Left forelimb (tissue), 1 donor: ENCODE measurements at regions not wholly inside any gene's neighbourhood (a gene's known extent, or its start where the extent isn't known, plus 50 kb on each side); places are given as distances from the start of the nearest gene placed in this dataset.
"Not testable (repeated sequence)": the region's sequence is repeated elsewhere in the genome, so short reads cannot be mapped to it uniquely, and the experiment has no call there.

Experiments
- DNase-seq: peaks from one replicate; pipeline ENCODE4 v3.0.0-alpha.2; 2018; ENCODE audit warnings: low spot score

DNA sequence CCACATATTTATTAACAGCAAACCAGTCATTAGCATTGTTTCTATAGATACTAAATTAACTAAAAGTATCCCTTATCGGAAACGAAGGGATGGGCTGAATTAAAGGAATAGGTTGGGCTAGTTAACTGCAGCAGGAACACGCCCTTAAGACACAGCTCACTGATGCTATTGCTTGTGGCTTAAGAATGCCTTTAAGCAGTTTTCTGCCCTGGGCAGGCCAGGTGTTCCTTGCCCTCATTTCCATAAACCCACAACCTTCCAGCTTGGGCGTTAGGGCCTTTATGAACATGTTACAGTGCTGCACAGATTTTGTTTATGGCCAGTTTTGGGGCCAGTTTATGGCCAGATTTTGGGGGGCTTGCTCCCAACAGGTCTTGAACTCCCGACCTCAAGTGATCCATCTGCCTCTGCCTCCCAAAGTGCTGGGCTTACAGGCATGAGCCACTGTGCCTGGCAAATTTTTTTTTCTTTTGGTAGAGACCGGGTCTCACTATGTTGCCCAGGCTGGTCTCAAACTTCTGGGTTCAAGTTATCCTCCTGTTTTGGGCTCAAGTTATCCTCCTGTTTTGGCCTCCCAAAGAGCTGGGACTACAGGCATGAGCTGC lies 90.1 kb upstream of the GRIN2A start:
- not testable (repeated sequence) for DNase-seq

DNA sequence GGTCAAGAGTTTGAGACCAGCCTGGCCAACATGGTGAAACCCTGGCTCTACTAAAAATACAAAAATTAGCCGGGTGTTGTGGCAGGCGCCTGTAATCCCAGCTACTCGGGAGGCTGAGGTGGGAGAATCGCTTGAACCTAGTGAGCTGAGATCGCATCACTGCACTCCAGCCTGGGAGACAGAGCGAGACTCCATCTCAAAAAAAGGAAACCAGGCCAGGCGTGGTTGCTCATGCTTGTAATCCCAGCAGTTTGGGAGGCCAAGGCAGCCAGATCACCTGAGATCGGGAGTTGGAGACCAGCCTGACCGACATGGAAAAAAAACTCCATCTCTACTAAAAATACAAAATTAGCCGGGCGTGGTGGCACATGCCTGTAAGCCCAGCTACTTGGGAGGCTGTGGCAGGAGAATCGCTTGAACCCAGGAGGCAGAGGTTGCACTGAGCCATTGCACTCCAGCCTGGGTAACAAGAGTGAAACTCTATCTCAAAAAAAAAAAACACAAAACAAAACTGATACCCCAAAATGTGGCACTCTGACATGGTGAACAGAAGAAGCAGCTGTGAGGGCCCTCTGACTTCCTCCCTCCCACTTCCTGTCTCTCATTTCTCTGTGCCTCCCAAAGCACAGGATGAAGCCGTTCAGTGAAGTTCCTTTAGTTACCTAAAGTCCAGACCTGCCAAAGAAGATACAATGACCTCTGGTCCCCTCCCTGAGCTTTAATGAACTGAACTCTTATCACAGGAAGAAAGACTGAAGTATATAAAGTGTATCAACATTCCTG lies 93.2 kb upstream of the GRIN2A start:
- not testable (repeated sequence) for DNase-seq

DNA sequence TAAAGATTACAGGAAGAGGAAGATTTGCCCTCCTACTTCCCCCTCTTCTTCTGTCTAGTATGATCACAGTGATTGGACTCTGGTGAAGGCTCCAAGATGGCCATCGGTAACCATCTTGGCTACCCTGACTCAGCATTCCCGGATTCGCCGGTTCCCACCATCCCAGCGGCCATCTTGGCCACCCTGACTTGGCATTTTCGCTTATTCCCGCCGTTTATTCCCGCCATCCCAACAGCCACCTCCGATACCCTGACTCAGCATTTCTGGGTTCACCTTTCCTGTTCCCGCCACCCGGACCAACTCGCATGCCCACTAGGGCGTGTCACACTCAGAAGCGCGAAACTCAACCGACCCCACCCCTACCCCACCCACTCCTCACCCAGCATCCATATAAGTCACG lies 95.4 kb upstream of the GRIN2A start:
- DNase-seq: no peak

DNA sequence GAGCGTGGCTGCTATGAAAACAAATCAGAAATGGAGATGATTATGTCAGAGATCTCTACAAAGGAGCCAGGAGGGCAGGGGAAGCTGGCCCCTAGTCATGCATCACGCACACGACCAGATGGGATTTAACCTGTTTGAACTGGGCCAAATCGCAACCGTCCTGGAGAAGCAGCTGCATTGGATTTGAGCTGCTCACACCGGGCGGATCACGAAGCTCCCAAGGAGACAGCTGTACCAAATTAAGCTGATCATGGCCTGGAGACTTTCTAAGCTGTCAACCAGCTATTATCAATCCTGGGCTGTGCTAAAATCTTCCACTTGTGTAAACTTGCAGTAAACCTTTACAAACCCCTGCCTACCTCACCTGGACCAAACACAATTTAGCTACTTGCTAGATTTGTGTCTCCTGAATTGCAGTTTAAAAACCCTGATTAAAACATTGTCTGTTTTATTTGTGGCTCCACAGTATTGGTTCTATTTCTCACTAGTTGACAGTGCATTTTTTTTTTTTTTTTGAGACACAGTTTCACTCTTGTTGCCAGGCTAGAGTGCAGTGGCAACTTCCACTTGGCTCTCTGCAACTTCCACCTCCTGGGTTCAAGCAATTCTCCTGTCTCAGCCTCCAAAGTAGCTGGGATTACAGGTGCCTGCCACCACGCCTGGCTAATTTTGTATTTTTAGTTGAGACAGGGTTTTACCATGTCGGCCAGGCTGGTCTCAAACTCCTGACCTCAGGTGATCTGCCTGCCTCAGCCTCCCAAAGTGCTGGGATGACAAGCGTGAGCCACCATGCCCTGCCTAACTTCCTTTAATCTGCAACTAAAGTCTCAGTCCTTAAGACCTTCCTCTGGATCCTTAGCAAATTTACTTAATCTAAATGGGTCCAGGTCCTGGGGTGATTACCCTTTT lies 98.3 kb upstream of the GRIN2A start:
- DNase-seq: no peak

DNA sequence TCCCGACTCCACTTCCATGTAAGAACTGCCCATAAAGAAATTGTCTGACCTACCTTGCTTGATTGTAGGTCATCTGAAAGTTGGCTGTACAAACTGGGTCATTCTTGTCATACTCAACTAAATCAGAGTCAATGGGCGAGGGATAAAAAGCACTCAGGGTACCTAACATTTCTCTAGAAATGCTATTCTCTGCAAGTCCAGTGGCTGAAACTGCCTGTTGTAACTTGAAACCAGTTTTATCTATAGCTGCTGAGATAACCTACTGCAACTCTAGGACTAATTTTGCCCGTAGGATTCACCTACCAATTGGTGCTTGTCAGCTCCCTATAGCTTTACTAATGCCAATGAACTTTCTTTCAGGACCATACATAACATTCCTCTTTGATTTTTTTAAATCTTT lies 100.1 kb upstream of the GRIN2A start:
- DNase-seq: no peak

DNA sequence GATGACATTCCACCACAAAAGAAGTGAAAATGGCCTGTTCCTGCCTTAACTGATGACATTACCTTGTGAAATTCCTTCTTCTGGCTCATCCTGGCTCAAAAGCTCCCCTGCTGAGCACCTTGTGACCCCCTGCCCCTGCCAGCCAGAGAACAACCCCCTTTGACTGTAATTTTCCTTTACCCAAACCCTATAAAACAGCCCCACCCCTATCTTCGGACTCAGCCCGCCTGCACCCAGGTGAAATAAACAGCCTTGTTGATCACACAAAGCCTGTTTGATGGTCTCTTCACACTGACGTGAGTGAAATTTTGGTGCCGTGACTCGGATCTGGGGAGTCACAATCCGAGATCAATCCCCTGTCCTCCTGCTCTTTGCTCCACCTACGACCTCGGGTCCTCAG lies 101.0 kb upstream of the GRIN2A start:
- not testable (repeated sequence) for DNase-seq

DNA sequence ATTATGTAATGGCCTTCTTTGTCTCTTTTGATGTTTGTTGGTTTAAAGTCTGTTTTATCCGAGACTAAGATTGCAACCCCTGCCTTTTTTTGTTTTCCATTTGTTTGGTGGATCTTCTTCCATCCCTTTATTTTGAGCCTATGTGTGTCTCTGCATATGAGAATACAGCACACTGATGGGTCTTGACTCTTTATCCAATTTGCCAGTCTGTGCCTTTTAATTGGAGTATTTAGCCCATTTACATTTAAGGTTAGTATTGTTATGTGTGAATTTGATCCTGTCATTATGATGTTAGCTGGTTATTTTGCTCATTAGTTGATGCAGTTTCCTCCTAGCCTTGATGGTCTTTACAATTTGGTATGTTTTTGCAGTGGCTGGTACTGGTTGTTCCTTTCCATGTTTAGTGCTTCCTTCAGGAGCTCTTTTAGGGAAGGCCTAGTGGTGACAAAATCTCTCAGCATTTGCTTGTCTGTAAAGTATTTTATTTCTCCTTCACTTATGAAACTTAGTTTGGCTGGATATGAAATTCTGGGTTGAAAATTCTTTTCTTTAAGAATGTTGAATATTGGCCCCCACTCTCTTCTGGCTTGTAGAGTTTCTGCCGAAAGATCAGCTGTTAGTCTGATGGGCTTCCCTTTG lies 95.3 kb upstream of the ATF7IP2 start:
- DNase-seq: not testable (repeated sequence)

DNA sequence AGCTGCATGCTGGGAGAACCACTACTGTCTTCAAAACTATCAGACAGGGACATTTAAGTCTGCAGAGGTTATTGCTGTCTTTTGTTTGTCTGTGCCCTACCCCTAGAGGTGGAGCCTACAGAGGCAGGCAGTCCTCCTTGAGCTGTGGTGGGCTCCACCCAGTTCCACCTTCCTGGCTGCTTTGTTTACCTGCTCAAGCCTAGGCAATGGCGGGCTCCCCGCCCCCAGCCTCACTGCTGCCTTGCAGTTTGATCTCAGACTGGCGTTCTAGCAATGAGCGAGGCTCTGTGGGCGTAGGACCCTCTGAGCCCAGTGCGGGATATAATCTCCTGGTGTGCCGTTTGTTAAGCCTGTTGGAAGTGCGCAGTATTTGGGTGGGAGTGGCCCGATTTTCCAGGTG lies 93.7 kb upstream of the ATF7IP2 start:
- DNase-seq: not testable (repeated sequence)

DNA sequence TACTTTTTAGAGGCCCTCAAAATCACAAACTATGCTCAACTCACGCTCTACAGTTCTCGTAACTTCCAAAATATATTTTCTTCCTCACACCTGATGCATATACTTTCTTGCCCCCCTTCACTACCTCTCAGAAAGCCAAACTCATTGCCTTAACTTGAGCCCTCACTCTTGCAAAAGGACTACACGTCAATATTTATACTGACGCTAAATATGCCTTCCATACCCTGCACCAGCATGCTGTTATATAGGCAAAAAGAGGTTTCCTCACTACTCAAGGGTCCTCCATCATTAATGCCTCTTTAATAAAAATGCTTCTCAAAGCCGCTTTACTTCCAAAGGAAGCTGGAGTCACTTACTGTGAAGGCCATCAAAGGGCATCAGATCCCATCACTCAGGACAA lies 92.9 kb upstream of the ATF7IP2 start:
- DNase-seq: not testable (repeated sequence)

DNA sequence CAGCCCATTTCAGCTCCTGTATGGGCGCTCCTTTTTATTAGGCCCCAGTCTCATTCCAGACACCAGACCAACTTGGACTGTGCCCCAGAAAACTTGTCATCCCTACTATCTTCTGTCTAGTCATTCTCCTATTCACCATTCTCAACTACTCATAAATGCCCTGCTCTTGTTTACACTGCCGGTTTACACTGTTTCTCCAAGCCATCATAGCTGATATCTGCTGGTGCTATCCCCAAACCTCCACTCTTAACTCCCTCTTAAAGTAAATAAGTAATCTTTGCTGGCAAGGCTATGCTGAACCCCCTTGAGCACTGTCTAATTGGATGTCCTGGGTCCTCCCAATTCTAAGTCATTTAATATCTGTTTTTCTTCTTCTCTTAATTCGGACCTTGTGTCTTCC lies 91.7 kb upstream of the ATF7IP2 start:
- not testable (repeated sequence) for DNase-seq

DNA sequence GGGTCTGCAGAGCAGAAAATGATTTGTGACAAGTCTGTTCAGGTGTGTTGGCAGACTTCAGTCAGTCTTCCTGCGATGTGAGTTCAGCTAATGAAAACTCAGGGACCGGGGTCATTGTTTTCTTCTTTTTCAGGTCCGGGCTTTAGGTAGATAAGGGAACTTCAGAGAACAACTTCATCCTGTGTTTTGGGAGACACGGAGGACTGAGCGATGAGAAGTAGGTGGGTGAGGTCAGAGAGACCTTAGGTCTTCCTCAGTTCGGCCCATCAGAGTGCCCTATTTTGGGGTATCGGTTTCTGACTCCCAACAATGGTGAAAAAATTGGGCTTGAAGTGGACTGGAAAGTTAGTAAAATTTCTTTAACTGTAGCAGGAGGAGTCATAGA lies 88.9 kb upstream of the ATF7IP2 start:
- DNase-seq: no peak

DNA sequence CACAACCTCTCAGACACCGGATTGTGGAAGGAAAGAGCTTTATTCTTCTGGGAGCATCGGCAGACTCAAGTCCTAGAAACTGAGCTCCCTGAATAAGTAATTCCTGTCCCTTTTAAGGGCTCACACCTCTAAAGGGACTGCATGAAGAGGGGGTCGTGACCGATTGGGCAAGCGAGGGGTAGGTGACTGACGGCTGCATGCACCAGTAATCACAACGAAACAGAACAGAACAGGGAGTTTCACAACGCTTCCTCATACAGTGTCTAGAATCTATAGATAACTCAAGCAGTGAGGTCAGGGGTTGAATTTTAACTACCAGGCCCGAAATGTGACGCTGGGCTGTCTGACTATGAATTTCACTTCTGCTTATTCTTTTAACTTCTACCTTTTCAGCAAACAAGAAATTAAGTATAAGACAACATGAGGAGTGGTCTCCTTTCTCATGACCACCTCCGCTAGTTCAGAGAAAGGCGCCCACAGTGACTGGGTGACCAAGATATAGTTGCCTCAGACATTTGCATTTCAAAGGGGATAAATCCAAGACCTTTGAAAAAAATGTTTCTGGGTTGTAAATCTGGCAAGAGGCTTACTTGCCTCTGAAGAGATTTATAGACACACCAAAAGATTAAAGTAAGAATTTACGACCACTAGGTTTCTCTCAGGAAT lies 88.4 kb upstream of the ATF7IP2 start:
- DNase-seq: no peak

DNA sequence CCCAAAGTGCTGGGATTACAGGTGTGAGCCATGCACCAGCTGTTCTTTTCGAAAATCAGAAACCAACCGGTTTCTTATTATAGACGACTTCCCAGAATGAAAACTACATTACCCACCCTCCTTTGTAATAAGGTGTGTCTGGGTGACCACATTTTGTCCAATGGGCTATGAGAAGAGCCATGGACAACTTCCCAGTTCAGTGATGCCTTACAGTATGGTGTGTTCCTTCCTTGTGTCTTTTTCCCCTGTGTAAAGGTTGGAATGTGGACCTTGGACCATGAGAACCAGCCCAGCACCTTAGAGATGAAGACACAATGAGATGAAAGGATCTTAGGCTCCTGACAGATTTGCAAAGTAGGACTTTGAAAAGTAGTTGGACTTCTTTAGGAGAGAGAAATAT lies 85.0 kb upstream of the ATF7IP2 start:
- DNase-seq: no peak

DNA sequence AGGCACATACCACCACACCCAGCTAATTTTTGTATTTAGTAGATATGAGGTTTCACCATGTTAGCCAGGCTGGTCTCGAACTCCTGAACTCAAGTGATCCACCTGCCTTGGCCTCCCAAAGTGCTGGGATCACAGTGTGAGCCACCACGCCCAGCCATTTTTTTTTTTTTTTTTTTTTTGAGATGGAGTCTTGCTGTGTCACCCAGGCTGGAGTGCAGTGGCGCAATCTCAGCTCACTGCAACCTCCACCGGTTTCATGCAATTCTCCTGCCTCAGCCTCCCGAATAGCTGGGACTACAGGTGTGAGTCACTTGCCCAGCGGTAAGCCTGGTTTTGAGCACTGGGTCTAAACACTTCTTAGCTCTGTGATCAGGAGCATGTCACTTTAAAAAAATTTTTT lies 84.3 kb upstream of the ATF7IP2 start:
- DNase-seq: not testable (repeated sequence)

DNA sequence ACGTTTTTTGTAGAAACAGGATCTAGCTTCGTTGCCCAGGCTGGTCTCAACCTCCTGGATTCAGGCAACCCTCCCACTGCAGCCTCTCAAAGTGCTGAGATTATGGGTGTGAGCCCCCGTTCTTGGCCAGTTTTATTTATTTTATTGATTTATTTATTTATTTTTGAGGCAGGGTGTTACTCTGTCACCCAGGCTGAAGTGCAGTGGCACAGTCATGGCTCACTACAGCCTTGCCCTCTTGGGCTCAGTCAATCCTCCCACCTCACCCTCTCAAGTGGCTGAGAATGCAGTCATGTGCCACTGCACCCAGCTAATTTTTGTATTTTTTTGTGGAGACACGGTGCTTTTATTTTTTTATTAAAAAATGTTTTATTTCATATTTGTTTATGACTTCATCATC lies 79.9 kb upstream of the ATF7IP2 start:
- no peak for DNase-seq

DNA sequence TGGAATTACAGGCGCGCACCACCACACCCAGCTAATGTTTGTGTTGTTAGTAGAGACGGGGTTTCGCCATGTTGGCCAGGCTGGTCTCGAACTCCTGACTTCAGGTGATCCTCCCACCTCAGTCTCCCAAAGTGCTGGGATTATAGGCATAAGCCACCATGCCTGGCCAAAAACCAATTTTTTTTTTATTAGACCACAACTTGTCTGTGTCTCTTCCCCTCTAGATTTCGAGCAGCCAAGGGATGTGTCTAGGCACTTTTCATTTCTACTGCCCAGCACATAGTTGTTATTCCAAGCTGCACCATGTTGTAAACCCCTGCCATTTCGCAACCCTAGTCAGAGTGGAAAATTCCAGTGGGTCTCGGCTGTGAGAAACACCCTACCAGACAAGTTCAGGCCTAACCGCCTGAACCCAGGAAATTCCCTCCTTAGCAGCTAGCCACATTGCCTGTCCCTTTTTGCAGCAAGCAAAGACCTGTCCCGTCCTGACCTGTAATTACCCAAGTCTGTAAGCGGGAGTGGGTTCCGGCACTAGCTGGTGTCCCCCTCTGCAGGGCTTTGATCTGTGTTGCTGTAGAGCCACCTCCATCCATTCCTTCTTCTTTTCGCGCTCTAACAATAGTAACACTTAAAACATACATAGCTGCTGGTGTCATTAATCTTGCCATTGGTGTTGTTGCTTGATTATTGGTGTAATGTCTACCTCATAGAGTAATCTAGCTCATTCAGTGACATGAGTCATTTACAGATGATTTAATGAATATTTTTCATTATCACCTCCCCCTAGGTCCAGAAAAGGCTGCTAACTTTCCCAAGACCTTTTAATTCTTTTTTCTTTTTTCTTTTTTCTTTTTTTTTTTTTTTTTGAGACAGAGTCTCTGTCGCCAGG lies 77.3 kb upstream of the ATF7IP2 start:
- no peak for DNase-seq

DNA sequence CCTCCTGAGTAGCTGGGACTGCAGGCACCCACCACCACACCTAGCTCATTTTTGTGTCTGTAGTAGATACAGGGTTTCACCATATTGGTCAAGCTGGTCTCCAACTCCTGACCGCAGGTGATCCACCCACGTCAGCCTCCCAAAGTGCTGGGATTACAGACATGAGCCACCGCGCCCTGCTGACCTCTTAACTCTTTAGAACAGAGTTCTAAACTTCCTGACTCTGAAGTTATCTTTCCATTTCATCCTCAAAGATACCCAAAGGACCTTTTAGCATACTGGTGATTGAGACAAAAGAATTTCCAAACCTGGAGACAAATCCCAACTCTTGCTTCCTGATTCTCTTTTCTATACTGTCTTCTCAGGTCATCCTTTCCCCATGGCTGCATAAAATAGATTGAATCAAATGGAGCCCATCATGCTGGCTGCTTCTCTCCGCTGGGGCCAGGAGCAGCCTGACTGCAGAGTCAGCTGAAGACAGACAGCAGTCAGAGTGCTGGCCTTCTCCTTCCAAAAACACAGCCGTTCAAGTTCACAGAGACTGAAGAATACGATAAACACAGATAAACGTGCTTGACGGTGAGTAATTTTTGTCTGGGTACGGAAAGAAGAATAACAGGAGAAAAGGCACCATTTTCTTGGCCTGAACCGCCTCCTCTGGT lies 76.5 kb upstream of the ATF7IP2 start:
- DNase-seq: no peak

DNA sequence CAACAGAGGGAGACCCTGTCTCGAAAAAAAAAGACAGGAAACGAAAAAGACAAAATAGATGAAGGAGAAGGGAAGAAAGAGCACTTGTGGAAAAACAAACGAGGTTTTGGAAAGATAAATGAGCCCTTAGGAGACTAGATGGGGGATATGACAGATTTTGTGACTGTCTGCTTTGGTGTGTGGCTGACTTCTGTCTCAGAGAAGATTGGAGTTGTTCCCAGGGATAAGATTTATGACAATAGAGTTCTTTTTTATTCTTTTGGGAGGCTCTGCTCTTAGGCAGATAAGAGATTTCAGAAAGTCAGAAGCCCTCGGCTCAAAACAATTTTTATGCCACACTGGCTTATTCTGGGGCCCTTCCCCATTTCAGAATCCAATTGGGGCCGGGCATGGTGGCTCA lies 73.9 kb upstream of the ATF7IP2 start:
- no peak for DNase-seq

DNA sequence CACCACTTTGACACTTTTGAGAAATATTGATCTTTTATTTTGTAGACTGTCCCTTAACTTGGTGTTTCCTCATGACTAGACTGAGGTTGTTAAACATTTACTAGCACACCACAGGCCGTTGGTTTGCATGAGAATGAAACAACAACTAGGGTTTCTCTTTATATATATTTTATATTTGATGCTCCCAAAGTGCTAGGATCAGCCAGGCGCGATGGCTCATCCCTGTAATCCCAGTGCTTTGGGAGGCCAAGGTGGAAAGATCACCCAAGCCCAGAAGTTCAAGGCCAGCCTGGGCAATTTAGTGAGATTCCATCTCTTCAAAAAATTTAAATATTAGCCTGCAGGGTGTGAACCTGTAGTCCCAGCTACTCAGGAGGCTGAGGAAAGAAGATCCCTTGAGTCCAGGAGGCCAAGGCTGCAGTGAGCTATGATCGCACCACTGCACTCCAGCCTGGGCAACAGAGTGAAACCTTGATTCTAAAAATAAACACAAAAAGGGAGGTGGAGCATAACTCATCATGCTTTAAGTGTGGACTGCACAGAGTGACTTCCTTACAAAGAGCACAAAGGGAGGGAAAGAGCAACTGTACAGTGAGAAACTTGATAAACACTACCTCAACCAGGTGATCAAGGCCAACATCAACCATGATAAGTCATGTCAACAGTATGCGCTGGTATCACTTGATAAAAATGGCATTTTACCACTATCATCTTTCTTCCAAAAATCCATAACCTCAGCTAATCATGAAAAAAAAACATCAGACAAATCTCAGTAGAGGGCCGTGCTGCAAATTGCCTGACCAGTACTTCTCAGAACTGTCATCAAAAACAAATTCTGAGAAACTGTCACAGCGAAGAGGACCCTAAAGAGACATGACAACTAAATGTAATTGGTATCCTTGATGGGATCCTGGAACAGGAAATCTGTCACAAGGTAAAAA lies 72.8 kb upstream of the ATF7IP2 start:
- DNase-seq: no peak
